Endothelial cell of umbilical vein (primary cell): ENCODE measurements at regions not wholly inside any gene's neighbourhood (a gene's known extent, or its start where the extent isn't known, plus 50 kb on each side); places are given as distances from the start of the nearest gene placed in this dataset.

Experiments used
- BruUV-seq: library from RNA; stranded (reverse); fragments of 400-500 nt; replicated peaks from 2 replicates; lab custom pipeline; 2021; lab: Mats Ljungman, UMichigan
- CTCF ChIA-PET: fragments of 300-600, 350-600 bp; sonication (Branson Sonifier 250); formaldehyde crosslinking; loops from one replicate; lab custom pipeline; 2021; ENCODE audit warnings: antibody characterized with exemption, inconsistent platforms; lab: Charles Lee
- POLR2A ChIA-PET: fragments of 300-600, 350-600 bp; sonication (Branson Sonifier 250); formaldehyde crosslinking; loops from one replicate; lab custom pipeline; 2021; ENCODE audit warnings: antibody characterized with exemption, inconsistent platforms; lab: Charles Lee
- DNase-seq: peaks from one replicate; pipeline ENCODE4 v3.0.0-alpha.2; 2011; ENCODE audit warnings: low read depth, low spot score
- FAIRE-seq: peaks from 2 replicates; lab custom pipeline; 2011; peaks lifted over from hg19 to GRCh38; lab: Jason Lieb, UNC
- H2AFZ ChIP-seq: 2 replicates; pipeline ENCODE4 v1.6.0; 2012; ENCODE audit warnings: low read depth, low read length, control low read depth, inconsistent platforms
- H3K27ac ChIP-seq: 2 replicates; pipeline ENCODE4 v1.5.1; 2011; ENCODE audit warnings: low read depth, mild to moderate bottlenecking, control low read depth, low read length, moderate library complexity; ENCODE audit not compliant: insufficient read depth
- H3K27me3 ChIP-seq, 2 experiments: 2 replicates each; pipeline versions ENCODE4 v1.6.0 to v1.6.1; 2011; ENCODE audit warnings: low read length in 2 of 2, mixed read lengths in 1 of 2; ENCODE audit not compliant: control insufficient read depth in 2 of 2, insufficient read depth in 2 of 2
- H3K36me3 ChIP-seq, 2 experiments: 2 replicates in 1 of 2; 3 replicates in 1 of 2; pipeline ENCODE4 v1.5.1; 2011; ENCODE audit warnings: low read length in 2 of 2, mild to moderate bottlenecking in 1 of 2, moderate library complexity in 1 of 2; ENCODE audit not compliant: control insufficient read depth in 2 of 2, insufficient read depth in 2 of 2; ENCODE audit errors: extremely low read depth in 1 of 2
- H3K4me1 ChIP-seq: 3 replicates; pipeline ENCODE4 v1.5.1; 2011; ENCODE audit warnings: mild to moderate bottlenecking, low read length; ENCODE audit not compliant: control insufficient read depth, insufficient read depth; ENCODE audit errors: extremely low read depth
- H3K4me2 ChIP-seq: 2 replicates; pipeline ENCODE4 v1.6.1; 2011; ENCODE audit warnings: low read length, control low read depth, mixed read lengths; ENCODE audit not compliant: insufficient read depth
- H3K4me3 ChIP-seq, 3 experiments: fragments of 200-600 bp in 1 of 3; sonication (generic), shearing (Covaris generic) in 1 of 3; replicated peaks in 1 of 3; 2 replicates each; pipeline ENCODE4 v1.5.1; 2011 to 2016; ENCODE audit warnings: control low read depth in 3 of 3, low read length in 3 of 3, mild to moderate bottlenecking in 2 of 3, inconsistent platforms in 1 of 3, low read depth in 1 of 3, moderate library complexity in 1 of 3; ENCODE audit not compliant: insufficient read depth in 1 of 3
- H3K79me2 ChIP-seq: 2 replicates; pipeline ENCODE4 v1.6.0; 2012; ENCODE audit warnings: low read length, inconsistent platforms; ENCODE audit not compliant: control insufficient read depth, insufficient read depth
- H3K9ac ChIP-seq: replicated peaks from 2 replicates; pipeline ENCODE3; 2011; ENCODE audit warnings: low read length, control low read depth; ENCODE audit not compliant: insufficient read depth; ENCODE audit errors: extremely low read depth
- H3K9me1 ChIP-seq: replicated peaks from 3 replicates; pipeline ENCODE4 v1.6.0; 2011; ENCODE audit warnings: mild to moderate bottlenecking, low read length; ENCODE audit not compliant: control insufficient read depth, insufficient read depth; ENCODE audit errors: extremely low read depth
- H3K9me3 ChIP-seq: replicated peaks from 2 replicates; pipeline ENCODE4 v1.5.1; 2012; ENCODE audit warnings: low read length, inconsistent platforms; ENCODE audit not compliant: control insufficient read depth, insufficient read depth
- H4K20me1 ChIP-seq: replicated peaks from 2 replicates; pipeline ENCODE3; 2011; ENCODE audit warnings: mild to moderate bottlenecking, low read length; ENCODE audit not compliant: control insufficient read depth, insufficient read depth; ENCODE audit errors: extremely low read depth
- CTCF ChIP-seq, 2 donors: IDR thresholded peaks; 1 replicate in 1 of 2; 2 replicates in 1 of 2; pipeline ENCODE4 v1.5.1; 2011; ENCODE audit warnings: low read length in 2 of 2, mild to moderate bottlenecking in 2 of 2, moderate library complexity in 2 of 2, control low read depth in 1 of 2, inconsistent platforms in 1 of 2, low read depth in 1 of 2; ENCODE audit not compliant: insufficient read depth in 1 of 2; ENCODE audit errors: extremely low read depth in 1 of 2
- EZH2 ChIP-seq: IDR thresholded peaks from 2 replicates; pipeline ENCODE4 v1.6.1; 2012; ENCODE audit warnings: borderline replicate concordance, low read depth, mild to moderate bottlenecking, moderate library complexity, low read length, inconsistent platforms; ENCODE audit not compliant: severe bottlenecking
- FOS ChIP-seq: IDR thresholded peaks from 2 replicates; pipeline ENCODE4 v1.6.1; 2011; ENCODE audit warnings: mild to moderate bottlenecking, low read length, moderate library complexity, borderline replicate concordance; ENCODE audit not compliant: insufficient read depth
- GATA2 ChIP-seq: IDR thresholded peaks from 2 replicates; pipeline ENCODE4 v1.7.0; 2011; ENCODE audit warnings: low read depth, mild to moderate bottlenecking, moderate library complexity, mixed read lengths, low read length; ENCODE audit not compliant: insufficient read length, insufficient read depth
- JUN ChIP-seq: IDR thresholded peaks from 2 replicates; pipeline ENCODE4 v1.6.1; 2011; ENCODE audit warnings: borderline replicate concordance, low read depth; ENCODE audit not compliant: insufficient read length, insufficient read depth
- MAX ChIP-seq: IDR thresholded peaks from 2 replicates; pipeline ENCODE4 v1.6.1; 2011; ENCODE audit not compliant: insufficient read depth, insufficient read length
- MYC ChIP-seq: IDR thresholded peaks from one replicate; pipeline ENCODE4 v1.6.1; 2011; ENCODE audit warnings: mild to moderate bottlenecking, low read depth, low read length
- POLR2A ChIP-seq: IDR thresholded peaks from 2 replicates; pipeline ENCODE4 v1.6.1; 2012; ENCODE audit warnings: low read depth, mild to moderate bottlenecking, control low read depth, low read length
- POLR2AphosphoS5 ChIP-seq: IDR thresholded peaks from 2 replicates; pipeline ENCODE4 v1.6.1; 2012; ENCODE audit warnings: low read depth, mild to moderate bottlenecking, control low read depth, low read length, moderate library complexity; ENCODE audit not compliant: insufficient read depth
- dilution Hi-C: fragments of 300-500 bp; cut with MboI; formaldehyde crosslinking; loops from one replicate; pipeline ENCODE4 v1.15.0; 2019; ENCODE audit warnings: low sequenced_read_pairs; ENCODE audit not compliant: extremely low pct_ligation_motif_present
- intact Hi-C: fragments of 100-400 bp; cut with micrococcal nuclease; formaldehyde crosslinking; loops from one replicate; pipeline ENCODE4 v1.10.0; 2022

- Histone ChIP-seq H3K4me2 (no peak overlapping the region), H3K9ac (no peak overlapping the region), H3K4me3 (no peak overlapping the region), H3K27me3 (no peaks in the 10 kb centered on the region), H3K36me3 (no peaks in the 10 kb centered on the region), H3K9me1 (no peaks in the 10 kb centered on the region), H3K27ac (no peak overlapping the region), H3K79me2 (no peaks in the 10 kb centered on the region), H3K9me3 (no peaks in the 10 kb centered on the region), H4K20me1 (no peaks in the 10 kb centered on the region), H2AFZ (no peak overlapping the region), H3K4me1 (no peaks in the 10 kb centered on the region)
- no peak for DNase-seq
- BruUV-seq, result no TSS peak
- intact Hi-C loops (no loop called here), dilution Hi-C loops (no loop called here)
- no peak for TF ChIP-seq EZH2
- TF ChIP-seq MAX, result no peak
- TF ChIP-seq POLR2AphosphoS5, result no peak
- TF ChIP-seq GATA2, result no peak
- no peak for TF ChIP-seq MYC
- CTCF ChIA-PET, result no interaction called here
- FAIRE-seq, result no peak
- POLR2A ChIA-PET, result no interaction called here
Observed at GRCh38 chr3:135860761-135861160, 104.8 kb upstream of the PPP2R3A start.

- no peaks in the 10 kb centered on the region for H3K79me2 ChIP-seq
- H3K9me3 ChIP-seq, result no peaks in the 10 kb centered on the region
- POLR2A ChIA-PET, result no interaction called here
- no peaks in the 10 kb centered on the region for H3K9me1 ChIP-seq
- intact Hi-C loops (no loop called here), dilution Hi-C loops (no loop called here)
- H3K4me1 ChIP-seq, result no peaks in the 10 kb centered on the region
- H3K36me3 ChIP-seq, result no peaks in the 10 kb centered on the region
- H3K27ac ChIP-seq, result no peak overlapping the region
- H3K4me2 ChIP-seq, result no peak overlapping the region
- CTCF ChIA-PET, result no interaction called here
- no peak overlapping the region for H3K9ac ChIP-seq
- no peak for FAIRE-seq
- H3K4me3 ChIP-seq, result no peak overlapping the region
- BruUV-seq, result no TSS peak
- H2AFZ ChIP-seq, result no peak overlapping the region
- no peaks in the 10 kb centered on the region for H3K27me3 ChIP-seq
- no peaks in the 10 kb centered on the region for H4K20me1 ChIP-seq
- TF ChIP-seq CTCF (IDR thresholded peaks at IDR 0.05; ENCODE audit: extremely low read depth in 1 of 2, insufficient read depth in 1 of 2, low read depth in 1 of 2, low read length in 2 of 2), result no peak
- no peak for TF ChIP-seq MYC
- TF ChIP-seq EZH2, result no peak
- no peak for TF ChIP-seq FOS
- TF ChIP-seq JUN, result no peak
- TF ChIP-seq MAX, result no peak
- TF ChIP-seq POLR2A, result no peak
- no peak for TF ChIP-seq GATA2
- TF ChIP-seq POLR2AphosphoS5, result no peak
- no peak for DNase-seq
Observed at GRCh38 chr3:135862361-135862760, 103.2 kb upstream of the PPP2R3A start.
